ENCODE measurements at regions not wholly inside any gene's neighbourhood (a gene's known extent, or its start where the extent isn't known, plus 50 kb on each side); places are given as distances from the start of the nearest gene placed in this dataset.

- TF ChIP-seq ZC3H10 (CRISPR knock-in tag; IDR thresholded peaks at IDR 0.05): no peak
- TF ChIP-seq, protein P1, sequence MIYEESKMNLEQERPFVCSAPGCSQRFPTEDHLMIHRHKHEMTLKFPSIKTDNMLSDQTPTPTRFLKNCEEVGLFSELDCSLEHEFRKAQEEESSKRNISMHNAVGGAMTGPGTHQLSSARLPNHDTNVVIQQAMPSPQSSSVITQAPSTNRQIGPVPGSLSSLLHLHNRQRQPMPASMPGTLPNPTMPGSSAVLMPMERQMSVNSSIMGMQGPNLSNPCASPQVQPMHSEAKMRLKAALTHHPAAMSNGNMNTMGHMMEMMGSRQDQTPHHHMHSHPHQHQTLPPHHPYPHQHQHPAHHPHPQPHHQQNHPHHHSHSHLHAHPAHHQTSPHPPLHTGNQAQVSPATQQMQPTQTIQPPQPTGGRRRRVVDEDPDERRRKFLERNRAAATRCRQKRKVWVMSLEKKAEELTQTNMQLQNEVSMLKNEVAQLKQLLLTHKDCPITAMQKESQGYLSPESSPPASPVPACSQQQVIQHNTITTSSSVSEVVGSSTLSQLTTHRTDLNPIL (CRISPR knock-in tag; IDR thresholded peaks at IDR 0.05; ENCODE audit: low read depth): no peak
- no peak for TF ChIP-seq ARNTL (CRISPR knock-in tag; IDR thresholded peaks at IDR 0.05; ENCODE audit: borderline replicate concordance, low read depth)
- TF ChIP-seq POU6F1 (CRISPR knock-in tag; IDR thresholded peaks at IDR 0.05; ENCODE audit: borderline replicate concordance, low read depth): no peak
- TF ChIP-seq SNAI2 (CRISPR knock-in tag; IDR thresholded peaks at IDR 0.05): no peak
- no peak for TF ChIP-seq PPARA (CRISPR knock-in tag; IDR thresholded peaks at IDR 0.05; ENCODE audit: borderline replicate concordance)
- TF ChIP-seq ZNF8 (CRISPR knock-in tag; IDR thresholded peaks at IDR 0.05): no peak
- no peak for TF ChIP-seq CSDC2 (CRISPR knock-in tag; IDR thresholded peaks at IDR 0.05)
- TF ChIP-seq TSHZ2 (CRISPR knock-in tag; IDR thresholded peaks at IDR 0.05): no peak
- TF ChIP-seq ESRRG (CRISPR knock-in tag; IDR thresholded peaks at IDR 0.05): no peak
- TF ChIP-seq BACH2 (CRISPR knock-in tag; IDR thresholded peaks at IDR 0.05; ENCODE audit: borderline replicate concordance): no peak
- no peak for TF ChIP-seq ZNF70 (CRISPR knock-in tag; IDR thresholded peaks at IDR 0.05)
- TF ChIP-seq TCF4 (CRISPR knock-in tag; IDR thresholded peaks at IDR 0.05; ENCODE audit: borderline replicate concordance): no peak
- no peak for TF ChIP-seq TOX (CRISPR knock-in tag; IDR thresholded peaks at IDR 0.05; ENCODE audit: borderline replicate concordance)
- TF ChIP-seq ZNF565 (CRISPR knock-in tag; conservative IDR thresholded peaks at IDR 0.05; ENCODE audit: low read depth): no peak
- no peak for ATAC-seq
These were observed 418.0 kb upstream of the SULF2 start for GRCh38 chr20:48203252-48203651.

GRCh38 chr20:48202334-48203113 is 417.2 kb upstream of the SULF2 start:
- no peak for TF ChIP-seq ZNF70 (CRISPR knock-in tag; IDR thresholded peaks at IDR 0.05)
- TF ChIP-seq PATZ1 (CRISPR knock-in tag; IDR thresholded peaks at IDR 0.05; ENCODE audit: borderline replicate concordance): no peak
- TF ChIP-seq ZFP30 (CRISPR knock-in tag; IDR thresholded peaks at IDR 0.05): no peak
- no peak for TF ChIP-seq ZC3H10 (CRISPR knock-in tag; IDR thresholded peaks at IDR 0.05)
- TF ChIP-seq PPARA (CRISPR knock-in tag; IDR thresholded peaks at IDR 0.05; ENCODE audit: borderline replicate concordance): no peak
- TF ChIP-seq ISL1 (CRISPR knock-in tag; IDR thresholded peaks at IDR 0.05): no peak
- TF ChIP-seq, protein P1 (CRISPR knock-in tag; IDR thresholded peaks at IDR 0.05; ENCODE audit: low read depth): no peak
- TF ChIP-seq TOX (CRISPR knock-in tag; IDR thresholded peaks at IDR 0.05; ENCODE audit: borderline replicate concordance): no peak
- TF ChIP-seq ZFP3 (CRISPR knock-in tag; IDR thresholded peaks at IDR 0.05): no peak
- no peak for TF ChIP-seq POU6F1 (CRISPR knock-in tag; IDR thresholded peaks at IDR 0.05; ENCODE audit: borderline replicate concordance, low read depth)
- TF ChIP-seq ESRRG (CRISPR knock-in tag; IDR thresholded peaks at IDR 0.05): no peak
- no peak for TF ChIP-seq GLIS3 (CRISPR knock-in tag; IDR thresholded peaks at IDR 0.05)
- no peak for TF ChIP-seq BACH2 (CRISPR knock-in tag; IDR thresholded peaks at IDR 0.05; ENCODE audit: borderline replicate concordance)
- no peak for TF ChIP-seq SNAI2 (CRISPR knock-in tag; IDR thresholded peaks at IDR 0.05)
- no peak for TF ChIP-seq ZNF8 (CRISPR knock-in tag; IDR thresholded peaks at IDR 0.05)
- TF ChIP-seq TSHZ2 (CRISPR knock-in tag; IDR thresholded peaks at IDR 0.05): no peak
- ATAC-seq: no peak

All from SK-N-SH treated with all-trans-retinoic acid at 6 μM for 48 hours (cell line).